ENCODE measurements at regions not wholly inside any gene's neighbourhood (a gene's known extent, or its start where the extent isn't known, plus 50 kb on each side); places are given as distances from the start of the nearest gene placed in this dataset.

GRCh38 chr2:11998218-11998617 lies 251.8 kb downstream of the LPIN1 start:
- H3K4me3 ChIP-seq = no peak overlapping the region
- DNase-seq (no peak), ATAC-seq (no peak)
- no peak for TF ChIP-seq CTCF (IDR thresholded peaks at IDR 0.05)
- no peaks in the 10 kb centered on the region for H3K36me3 ChIP-seq
- H3K4me1 ChIP-seq = no peaks in the 10 kb centered on the region
- H3K27me3 ChIP-seq = no peaks in the 10 kb centered on the region
- intact Hi-C loops (cut with DNase I) = no loop called here
- H3K27ac ChIP-seq = no peak overlapping the region
- H3K9me3 ChIP-seq = peaks cover 0 to 1% of the 10 kb centered on the region in 2 donors

GRCh38 chr2:11998626-11999378 lies 252.4 kb downstream of the LPIN1 start:
- Histone ChIP-seq H3K36me3 (no peaks in the 10 kb centered on the region), H3K4me3 (no peak overlapping the region), H3K27me3 (no peaks in the 10 kb centered on the region), H3K27ac (no peak overlapping the region), H3K9me3 (peaks cover 0 to 1% of the 10 kb centered on the region in 2 donors), H3K4me1 (no peaks in the 10 kb centered on the region)
- intact Hi-C loops (cut with DNase I) = no loop called here
- no peak for TF ChIP-seq CTCF (IDR thresholded peaks at IDR 0.05)
- ATAC-seq = no peak
- no peak for DNase-seq

GRCh38 chr2:12001621-12002020 lies 255.2 kb downstream of the LPIN1 start:
- H3K36me3 ChIP-seq = no peaks in the 10 kb centered on the region
- DNase-seq = no peak
- intact Hi-C loops (cut with DNase I) = no loop called here
- no peaks in the 10 kb centered on the region for H3K9me3 ChIP-seq
- H3K4me1 ChIP-seq = no peaks in the 10 kb centered on the region
- no peak overlapping the region for H3K4me3 ChIP-seq
- no peaks in the 10 kb centered on the region for H3K27me3 ChIP-seq
- H3K27ac ChIP-seq = no peak overlapping the region
- ATAC-seq = no peak
- no peak for TF ChIP-seq CTCF (IDR thresholded peaks at IDR 0.05)

- H3K4me1 ChIP-seq = no peaks in the 10 kb centered on the region
- H3K27me3 ChIP-seq = no peaks in the 10 kb centered on the region
- H3K27ac ChIP-seq = no peak overlapping the region
- no peaks in the 10 kb centered on the region for H3K36me3 ChIP-seq
- intact Hi-C loops (cut with DNase I) = no loop called here
- no peak for TF ChIP-seq CTCF (IDR thresholded peaks at IDR 0.05)
- no peak overlapping the region for H3K4me3 ChIP-seq
- no peaks in the 10 kb centered on the region for H3K9me3 ChIP-seq
- ATAC-seq = no peak
- no peak for DNase-seq
Observed at GRCh38 chr2:12002215-12002614, 255.8 kb downstream of the LPIN1 start.

- H3K4me3 ChIP-seq = no peak overlapping the region
- H3K4me1 ChIP-seq = no peaks in the 10 kb centered on the region
- no peak overlapping the region for H3K27ac ChIP-seq
- intact Hi-C loops (cut with DNase I) = no loop called here
- DNase-seq (no peak), ATAC-seq (no peak)
- no peaks in the 10 kb centered on the region for H3K36me3 ChIP-seq
- TF ChIP-seq CTCF (IDR thresholded peaks at IDR 0.05) = no peak
- no peaks in the 10 kb centered on the region for H3K9me3 ChIP-seq
- H3K27me3 ChIP-seq = no peaks in the 10 kb centered on the region
Observed at GRCh38 chr2:12004713-12005112, 258.3 kb downstream of the LPIN1 start.

All from left lung (tissue), 4 donors.